LNCaP clone FGC (cell line): ENCODE measurements at regions not wholly inside any gene's neighbourhood (a gene's known extent, or its start where the extent isn't known, plus 50 kb on each side); places are given as distances from the start of the nearest gene placed in this dataset.

Experiments
- DNase-seq: peaks from one replicate; pipeline ENCODE4 v3.0.0-alpha.2; 2011; ENCODE audit warnings: low read depth
- H3K4me3 ChIP-seq: 2 replicates; pipeline ENCODE4 v1.5.1; 2011; ENCODE audit warnings: mild to moderate bottlenecking, low read depth, low read length, control low read depth
- CTCF ChIP-seq: IDR thresholded peaks from 2 replicates; pipeline ENCODE4 v1.5.1; 2012; ENCODE audit warnings: mild to moderate bottlenecking; ENCODE audit not compliant: control insufficient read depth, insufficient read depth; ENCODE audit errors: extremely low read depth

- DNase-seq: no peak
- H3K4me3 ChIP-seq: no peak overlapping the region
- TF ChIP-seq CTCF: no peak
Measured at GRCh38 chr2:236962816-236963215, 122.9 kb upstream of the COPS8 start.

- no peak for TF ChIP-seq CTCF
- no peak for DNase-seq
- H3K4me3 ChIP-seq: no peak overlapping the region
Measured at GRCh38 chr2:236963631-236964182, 122.0 kb upstream of the COPS8 start.

GRCh38 chr2:236964291-236964690 is 121.4 kb upstream of the COPS8 start:
- DNase-seq: no peak
- TF ChIP-seq CTCF: no peak
- no peak overlapping the region for H3K4me3 ChIP-seq

GRCh38 chr2:236965021-236965840 is 120.5 kb upstream of the COPS8 start:
- DNase-seq: no peak
- no peak for TF ChIP-seq CTCF
- H3K4me3 ChIP-seq: no peak overlapping the region

GRCh38 chr2:236965841-236966096 is 119.9 kb upstream of the COPS8 start:
- TF ChIP-seq CTCF: no peak
- DNase-seq: no peak
- no peak overlapping the region for H3K4me3 ChIP-seq

GRCh38 chr2:236967499-236967783 is 118.2 kb upstream of the COPS8 start:
- no peak for TF ChIP-seq CTCF
- H3K4me3 ChIP-seq: no peak overlapping the region
- DNase-seq: no peak
